H1 (cell line): ENCODE measurements at regions not wholly inside any gene's neighbourhood (a gene's known extent, or its start where the extent isn't known, plus 50 kb on each side); places are given as distances from the start of the nearest gene placed in this dataset.

Experiments
- CBX8 ChIP-seq: fragments of 300-800, 300-1000 bp; sonication (generic); IDR thresholded peaks from 2 replicates; pipeline ENCODE4 v1.7.1; 2016; ENCODE audit warnings: low read depth, low read length, borderline replicate concordance
- EZH2 ChIP-seq: fragments of 200-600 bp; sonication (generic); IDR thresholded peaks from 2 replicates; pipeline ENCODE4 v1.7.1; 2012; ENCODE audit warnings: low read depth, mild to moderate bottlenecking, moderate library complexity, low read length, inconsistent platforms; ENCODE audit not compliant: severe bottlenecking
- RNF2 ChIP-seq: fragments of 200-900, 300-1000 bp; sonication (generic); IDR thresholded peaks from 2 replicates; pipeline ENCODE4 v1.7.1; 2016; ENCODE audit warnings: borderline replicate concordance, low read depth, mild to moderate bottlenecking, antibody characterized with exemption, low read length; ENCODE audit not compliant: poor library complexity, severe bottlenecking; ENCODE audit errors: missing control alignments

- TF ChIP-seq EZH2 (no peak), RNF2 (no peak), CBX8 (no peak)
Measured at GRCh38 chr2:19752500-19752899, 149.3 kb downstream of the TTC32 start (continued).
